ENCODE measurements at regions not wholly inside any gene's neighbourhood (a gene's known extent, or its start where the extent isn't known, plus 50 kb on each side); places are given as distances from the start of the nearest gene placed in this dataset.
"Not testable (repeated sequence)": the region's sequence is repeated elsewhere in the genome, so short reads cannot be mapped to it uniquely, and the experiment has no call there.

DNA sequence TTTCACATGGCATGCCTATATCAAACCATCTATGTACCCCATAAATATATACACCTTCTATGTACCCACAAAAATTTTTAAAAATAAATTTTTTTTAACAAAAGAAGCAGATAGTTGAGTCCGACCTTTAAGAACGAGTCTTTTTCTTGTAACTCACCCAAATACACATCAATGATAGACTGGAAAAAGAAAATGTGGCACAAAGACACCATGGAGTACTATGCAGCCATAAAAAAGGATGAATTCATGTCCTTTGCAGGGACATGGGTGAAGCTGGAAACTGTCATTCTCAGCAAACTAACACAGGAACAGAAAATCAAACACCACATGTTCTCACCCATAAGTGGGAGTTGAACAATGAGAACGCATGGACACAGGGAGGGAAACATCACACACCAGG is 532.7 kb downstream of the RBFOX1 start:
- not testable (repeated sequence) for TF ChIP-seq POLR2A (IDR thresholded peaks at IDR 0.05)
- TF ChIP-seq, protein P1, sequence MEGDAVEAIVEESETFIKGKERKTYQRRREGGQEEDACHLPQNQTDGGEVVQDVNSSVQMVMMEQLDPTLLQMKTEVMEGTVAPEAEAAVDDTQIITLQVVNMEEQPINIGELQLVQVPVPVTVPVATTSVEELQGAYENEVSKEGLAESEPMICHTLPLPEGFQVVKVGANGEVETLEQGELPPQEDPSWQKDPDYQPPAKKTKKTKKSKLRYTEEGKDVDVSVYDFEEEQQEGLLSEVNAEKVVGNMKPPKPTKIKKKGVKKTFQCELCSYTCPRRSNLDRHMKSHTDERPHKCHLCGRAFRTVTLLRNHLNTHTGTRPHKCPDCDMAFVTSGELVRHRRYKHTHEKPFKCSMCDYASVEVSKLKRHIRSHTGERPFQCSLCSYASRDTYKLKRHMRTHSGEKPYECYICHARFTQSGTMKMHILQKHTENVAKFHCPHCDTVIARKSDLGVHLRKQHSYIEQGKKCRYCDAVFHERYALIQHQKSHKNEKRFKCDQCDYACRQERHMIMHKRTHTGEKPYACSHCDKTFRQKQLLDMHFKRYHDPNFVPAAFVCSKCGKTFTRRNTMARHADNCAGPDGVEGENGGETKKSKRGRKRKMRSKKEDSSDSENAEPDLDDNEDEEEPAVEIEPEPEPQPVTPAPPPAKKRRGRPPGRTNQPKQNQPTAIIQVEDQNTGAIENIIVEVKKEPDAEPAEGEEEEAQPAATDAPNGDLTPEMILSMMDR (IDR thresholded peaks at IDR 0.05) = not testable (repeated sequence)
